ENCODE measurements at regions not wholly inside any gene's neighbourhood (a gene's known extent, or its start where the extent isn't known, plus 50 kb on each side); places are given as distances from the start of the nearest gene placed in this dataset.
A peak's percentile ranks its signal among the peaks of the same experiment; 100 is the strongest.

GRCh38 chr6:148128014-148128730 is 214.5 kb upstream of the SASH1 start:
- no peak for DNase-seq

GRCh38 chr6:148134592-148134991 is 208.0 kb upstream of the SASH1 start:
- no peak for DNase-seq

- no peak for DNase-seq
Measured at GRCh38 chr6:148136586-148136985, 206.1 kb upstream of the SASH1 start.

GRCh38 chr6:148137652-148138051 is 205.0 kb upstream of the SASH1 start:
- no peak for DNase-seq

- no peak for DNase-seq
Measured at GRCh38 chr6:148138573-148138972, 204.1 kb upstream of the SASH1 start.

GRCh38 chr6:148140772-148141557 is 201.7 kb upstream of the SASH1 start:
- no peak for DNase-seq

GRCh38 chr6:148142821-148143220 is 199.8 kb upstream of the SASH1 start:
- DNase-seq: no peak

GRCh38 chr6:148143771-148144170 is 198.9 kb upstream of the SASH1 start:
- no peak for DNase-seq

GRCh38 chr6:148144917-148145521 is 197.6 kb upstream of the SASH1 start:
- DNase-seq: peak; percentile 58

GRCh38 chr6:148146717-148147462 is 195.7 kb upstream of the SASH1 start:
- DNase-seq: no peak

GRCh38 chr6:148147463-148147830 is 195.2 kb upstream of the SASH1 start:
- DNase-seq: no peak

GRCh38 chr6:148151896-148152643 is 190.6 kb upstream of the SASH1 start:
- DNase-seq: no peak

- no peak for DNase-seq
Measured at GRCh38 chr6:148154668-148155067, 188.0 kb upstream of the SASH1 start.

GRCh38 chr6:148155293-148155692 is 187.3 kb upstream of the SASH1 start:
- no peak for DNase-seq

GRCh38 chr6:148157841-148158240 is 184.8 kb upstream of the SASH1 start:
- no peak for DNase-seq

- no peak for DNase-seq
Measured at GRCh38 chr6:148164645-148165044, 178.0 kb upstream of the SASH1 start.

- peak; percentile 18 for DNase-seq
Measured at GRCh38 chr6:148166339-148166968, 176.2 kb upstream of the SASH1 start.

- no peak for DNase-seq
Measured at GRCh38 chr6:148169706-148170105, 172.9 kb upstream of the SASH1 start.

- DNase-seq: no peak
Measured at GRCh38 chr6:148170286-148170685, 172.4 kb upstream of the SASH1 start.

GRCh38 chr6:148173548-148173947 is 169.1 kb upstream of the SASH1 start:
- no peak for DNase-seq

- DNase-seq: no peak
Measured at GRCh38 chr6:148175550-148176188, 167.0 kb upstream of the SASH1 start.
